ENCODE measurements at regions not wholly inside any gene's neighbourhood (a gene's known extent, or its start where the extent isn't known, plus 50 kb on each side); places are given as distances from the start of the nearest gene placed in this dataset.

DNA sequence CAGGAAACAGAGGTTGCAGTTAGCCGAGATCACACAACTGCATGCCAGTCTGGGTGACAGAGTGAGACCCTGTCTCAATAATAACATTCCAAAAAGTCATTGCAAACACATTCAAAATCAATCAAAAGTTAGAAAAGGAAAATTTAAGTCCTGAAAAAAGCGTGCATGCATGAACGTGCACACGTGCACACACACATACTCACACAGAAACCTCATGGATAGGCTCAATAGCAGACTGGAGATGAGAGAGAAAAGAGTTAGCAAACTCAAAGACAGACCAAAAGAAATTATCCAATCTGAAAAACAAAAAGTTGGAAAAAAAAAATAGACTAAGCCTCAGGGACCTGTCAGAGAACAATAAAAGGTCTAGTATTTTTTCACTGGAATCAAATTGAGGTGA is 1005.6 kb downstream of the TBC1D22A start:
- no peak overlapping the region for H3K23ac ChIP-seq (ENCODE audit: low read depth, low read length, poor library complexity)
- no peak overlapping the region for H4K8ac ChIP-seq (ENCODE audit: low read depth, low read length)
- no peak overlapping the region for H4K91ac ChIP-seq (ENCODE audit: low read depth, low read length, poor library complexity)
- no peak overlapping the region for H3K4ac ChIP-seq (ENCODE audit: low read length)
- no peak overlapping the region for H3K14ac ChIP-seq (ENCODE audit: low read length)
- no peak overlapping the region for H3K9ac ChIP-seq (ENCODE audit: low read depth, low read length, poor library complexity)
- H3K27me3 ChIP-seq (ENCODE audit: control insufficient read depth in 3 of 3, insufficient read depth in 3 of 3, low read depth in 1 of 3, low read length in 3 of 3) = no peaks in the 10 kb centered on the region
- no CpG with 5 or more reads among the region's 4 CpGs for WGBS, 2 donors (ENCODE audit: extremely low coverage in 2 of 2, insufficient read length in 2 of 2, insufficient replicate concordance in 1 of 2)
- H2BK15ac ChIP-seq (ENCODE audit: low read length) = no peak overlapping the region
- no peak overlapping the region for H3K4me3 ChIP-seq (ENCODE audit: low read length in 2 of 2)
- no peak overlapping the region for H3K4me2 ChIP-seq (ENCODE audit: insufficient read depth, low read length, poor library complexity, severe bottlenecking)
- no peaks in the 10 kb centered on the region for H3K4me1 ChIP-seq (ENCODE audit: control insufficient read depth in 2 of 2, insufficient read depth in 1 of 2, low read depth in 1 of 2, low read length in 2 of 2)
- peaks cover 0 to 2% of the 10 kb centered on the region in 2 donors for H3K36me3 ChIP-seq (replicated peaks in 1 of 2; ENCODE audit: control insufficient read depth in 2 of 2, insufficient read depth in 2 of 2, low read length in 2 of 2)
- no peak overlapping the region for H2AFZ ChIP-seq (ENCODE audit: low read length)
- H3K27ac ChIP-seq (replicated peaks; ENCODE audit: low read length) = no peak overlapping the region
- no peaks in the 10 kb centered on the region for H3K79me1 ChIP-seq (ENCODE audit: low read depth, low read length)
- H3K9me3 ChIP-seq (replicated peaks in 1 of 2; ENCODE audit: control insufficient read depth in 2 of 2, insufficient read depth in 1 of 2, low read depth in 1 of 2, low read length in 2 of 2) = peaks cover 0 to 4% of the 10 kb centered on the region in 2 donors
- H2BK12ac ChIP-seq (ENCODE audit: low read length) = no peak overlapping the region
- H2BK120ac ChIP-seq (ENCODE audit: low read depth, low read length) = no peak overlapping the region
- no peak overlapping the region for H2AK5ac ChIP-seq (ENCODE audit: low read depth, low read length)
- no peak for DNase-seq (ENCODE audit: low spot score)
- H2BK5ac ChIP-seq (ENCODE audit: low read length) = no peak overlapping the region
- H3K18ac ChIP-seq (ENCODE audit: low read length) = no peak overlapping the region

DNA sequence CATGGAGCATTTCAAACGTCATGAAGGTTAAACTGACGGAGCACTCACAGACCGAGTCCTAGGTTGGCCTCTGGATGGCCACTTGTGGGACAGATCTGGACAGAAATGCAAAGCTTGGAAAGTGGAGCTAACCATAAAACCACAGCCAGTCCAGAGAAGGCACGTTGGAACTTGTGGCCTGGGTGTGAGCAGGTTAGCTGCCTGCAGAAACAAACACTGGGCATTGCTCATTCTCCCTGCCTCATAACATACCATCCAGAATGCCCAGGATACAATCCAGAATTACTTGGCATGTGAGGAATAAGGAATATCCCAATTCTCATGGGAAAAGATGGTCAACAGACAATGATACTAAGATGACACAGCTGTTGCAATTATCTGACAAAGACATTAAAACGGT is 1005.0 kb downstream of the TBC1D22A start:
- Histone ChIP-seq H2BK12ac (ENCODE audit: low read length) (no peak overlapping the region), H3K14ac (ENCODE audit: low read length) (peak overlapping the region; percentile 89), H3K4me3 (ENCODE audit: low read length in 2 of 2) (no peak overlapping the region), H3K4me2 (ENCODE audit: insufficient read depth, low read length, poor library complexity, severe bottlenecking) (no peak overlapping the region), H2AK5ac (ENCODE audit: low read depth, low read length) (peak overlapping the region; percentile 75), H2AFZ (ENCODE audit: low read length) (no peak overlapping the region), H3K23ac (ENCODE audit: low read depth, low read length, poor library complexity) (no peak overlapping the region), H4K91ac (ENCODE audit: low read depth, low read length, poor library complexity) (no peak overlapping the region), H3K4me1 (ENCODE audit: control insufficient read depth in 2 of 2, insufficient read depth in 1 of 2, low read depth in 1 of 2, low read length in 2 of 2) (no peaks in the 10 kb centered on the region), H2BK5ac (ENCODE audit: low read length) (peak overlapping the region; percentile 13), H2BK15ac (ENCODE audit: low read length) (peak overlapping the region; percentile 85), H3K36me3 (replicated peaks in 1 of 2; ENCODE audit: control insufficient read depth in 2 of 2, insufficient read depth in 2 of 2, low read length in 2 of 2) (peaks cover 0 to 2% of the 10 kb centered on the region in 2 donors), H3K18ac (ENCODE audit: low read length) (peak overlapping the region; percentile 70), H4K8ac (ENCODE audit: low read depth, low read length) (no peak overlapping the region), H3K9ac (ENCODE audit: low read depth, low read length, poor library complexity) (no peak overlapping the region), H3K27ac (replicated peaks; ENCODE audit: low read length) (no peak overlapping the region), H3K4ac (ENCODE audit: low read length) (peak overlapping the region; percentile 66), H3K9me3 (replicated peaks in 1 of 2; ENCODE audit: control insufficient read depth in 2 of 2, insufficient read depth in 1 of 2, low read depth in 1 of 2, low read length in 2 of 2) (peaks cover 0 to 4% of the 10 kb centered on the region in 2 donors), H3K79me1 (ENCODE audit: low read depth, low read length) (no peaks in the 10 kb centered on the region), H3K27me3 (ENCODE audit: control insufficient read depth in 3 of 3, insufficient read depth in 3 of 3, low read depth in 1 of 3, low read length in 3 of 3) (no peaks in the 10 kb centered on the region), H2BK120ac (ENCODE audit: low read depth, low read length) (no peak overlapping the region)
- no CpG with 5 or more reads among the region's 5 CpGs for WGBS, 2 donors (ENCODE audit: extremely low coverage in 2 of 2, insufficient read length in 2 of 2, insufficient replicate concordance in 1 of 2)
- DNase-seq (ENCODE audit: low spot score) = no peak

DNA sequence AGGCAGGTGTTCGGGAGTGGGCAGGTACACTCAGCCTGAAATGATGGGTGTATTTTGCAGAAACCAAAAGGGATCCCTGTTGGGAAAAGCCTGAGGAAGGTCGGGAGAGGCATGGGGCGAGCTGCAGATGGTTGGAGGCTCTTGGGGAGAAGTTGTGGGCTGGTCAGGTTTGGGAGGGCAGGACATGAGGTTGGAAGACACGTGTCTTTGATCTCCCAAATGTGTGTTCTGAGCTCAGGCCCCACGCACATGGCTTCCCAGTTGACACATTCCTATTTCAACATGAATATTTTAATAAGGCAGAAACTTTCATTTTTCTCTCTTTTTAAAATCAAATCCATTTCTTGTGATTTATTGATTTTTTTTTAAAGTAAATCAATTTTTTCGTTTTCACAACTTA is 1003.3 kb downstream of the TBC1D22A start:
- H3K27ac ChIP-seq (replicated peaks; ENCODE audit: low read length) = no peak overlapping the region
- H2BK120ac ChIP-seq (ENCODE audit: low read depth, low read length) = no peak overlapping the region
- peaks cover 0 to 4% of the 10 kb centered on the region in 2 donors for H3K9me3 ChIP-seq (replicated peaks in 1 of 2; ENCODE audit: control insufficient read depth in 2 of 2, insufficient read depth in 1 of 2, low read depth in 1 of 2, low read length in 2 of 2)
- no peak overlapping the region for H2BK15ac ChIP-seq (ENCODE audit: low read length)
- no peak overlapping the region for H3K4ac ChIP-seq (ENCODE audit: low read length)
- H3K14ac ChIP-seq (ENCODE audit: low read length) = no peak overlapping the region
- no peak overlapping the region for H2AK5ac ChIP-seq (ENCODE audit: low read depth, low read length)
- no peak overlapping the region for H4K8ac ChIP-seq (ENCODE audit: low read depth, low read length)
- no peaks in the 10 kb centered on the region for H3K79me1 ChIP-seq (ENCODE audit: low read depth, low read length)
- H3K4me3 ChIP-seq (ENCODE audit: low read length in 2 of 2) = no peak overlapping the region
- no peak for DNase-seq (ENCODE audit: low spot score)
- H2AFZ ChIP-seq (ENCODE audit: low read length) = no peak overlapping the region
- WGBS, 2 donors (ENCODE audit: extremely low coverage in 2 of 2, insufficient read length in 2 of 2, insufficient replicate concordance in 1 of 2) = no CpG with 5 or more reads among the region's 6 CpGs
- H2BK12ac ChIP-seq (ENCODE audit: low read length) = no peak overlapping the region
- peaks cover 0 to 2% of the 10 kb centered on the region in 2 donors for H3K36me3 ChIP-seq (replicated peaks in 1 of 2; ENCODE audit: control insufficient read depth in 2 of 2, insufficient read depth in 2 of 2, low read length in 2 of 2)
- no peak overlapping the region for H3K18ac ChIP-seq (ENCODE audit: low read length)
- no peak overlapping the region for H3K4me2 ChIP-seq (ENCODE audit: insufficient read depth, low read length, poor library complexity, severe bottlenecking)
- H3K27me3 ChIP-seq (ENCODE audit: control insufficient read depth in 3 of 3, insufficient read depth in 3 of 3, low read depth in 1 of 3, low read length in 3 of 3) = no peaks in the 10 kb centered on the region
- H3K23ac ChIP-seq (ENCODE audit: low read depth, low read length, poor library complexity) = no peak overlapping the region
- no peak overlapping the region for H4K91ac ChIP-seq (ENCODE audit: low read depth, low read length, poor library complexity)
- H2BK5ac ChIP-seq (ENCODE audit: low read length) = no peak overlapping the region
- no peaks in the 10 kb centered on the region for H3K4me1 ChIP-seq (ENCODE audit: control insufficient read depth in 2 of 2, insufficient read depth in 1 of 2, low read depth in 1 of 2, low read length in 2 of 2)
- H3K9ac ChIP-seq (ENCODE audit: low read depth, low read length, poor library complexity) = no peak overlapping the region

DNA sequence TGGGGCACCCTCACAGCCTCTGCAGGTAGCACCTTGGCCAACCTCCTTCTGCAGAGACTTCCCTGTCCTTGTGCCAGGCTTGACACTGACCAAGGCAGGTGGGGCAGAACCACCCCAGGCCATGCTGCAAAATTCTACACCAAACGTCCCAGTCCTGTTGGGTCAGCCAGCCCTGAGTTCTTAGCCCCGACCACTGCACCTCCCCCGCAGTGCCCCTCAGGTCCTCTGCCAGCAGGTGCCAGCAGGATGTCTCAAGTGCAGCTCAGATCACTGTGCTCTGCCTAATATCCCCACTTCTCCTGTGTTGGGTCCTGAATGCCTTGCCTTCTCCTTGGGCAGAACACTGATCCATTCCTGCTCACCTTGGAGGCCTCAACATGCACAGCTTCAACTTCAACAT is 999.7 kb downstream of the TBC1D22A start:
- Histone ChIP-seq H2BK15ac (ENCODE audit: low read length) (no peak overlapping the region), H3K79me1 (ENCODE audit: low read depth, low read length) (no peaks in the 10 kb centered on the region), H3K27ac (replicated peaks; ENCODE audit: low read length) (no peak overlapping the region), H3K14ac (ENCODE audit: low read length) (no peak overlapping the region), H2BK5ac (ENCODE audit: low read length) (no peak overlapping the region), H3K27me3 (ENCODE audit: control insufficient read depth in 3 of 3, insufficient read depth in 3 of 3, low read depth in 1 of 3, low read length in 3 of 3) (no peaks in the 10 kb centered on the region), H2BK12ac (ENCODE audit: low read length) (no peak overlapping the region), H3K4me3 (ENCODE audit: low read length in 2 of 2) (no peak overlapping the region), H2BK120ac (ENCODE audit: low read depth, low read length) (no peak overlapping the region), H3K36me3 (replicated peaks in 1 of 2; ENCODE audit: control insufficient read depth in 2 of 2, insufficient read depth in 2 of 2, low read length in 2 of 2) (peaks cover 0 to 2% of the 10 kb centered on the region in 2 donors), H3K18ac (ENCODE audit: low read length) (no peak overlapping the region), H4K8ac (ENCODE audit: low read depth, low read length) (no peak overlapping the region), H3K9me3 (replicated peaks in 1 of 2; ENCODE audit: control insufficient read depth in 2 of 2, insufficient read depth in 1 of 2, low read depth in 1 of 2, low read length in 2 of 2) (peaks cover 0 to 3% of the 10 kb centered on the region in 2 donors), H4K91ac (ENCODE audit: low read depth, low read length, poor library complexity) (no peak overlapping the region), H3K4me2 (ENCODE audit: insufficient read depth, low read length, poor library complexity, severe bottlenecking) (no peak overlapping the region), H2AFZ (ENCODE audit: low read length) (no peak overlapping the region), H3K4me1 (ENCODE audit: control insufficient read depth in 2 of 2, insufficient read depth in 1 of 2, low read depth in 1 of 2, low read length in 2 of 2) (no peaks in the 10 kb centered on the region), H3K9ac (ENCODE audit: low read depth, low read length, poor library complexity) (no peak overlapping the region), H3K4ac (ENCODE audit: low read length) (no peak overlapping the region), H3K23ac (ENCODE audit: low read depth, low read length, poor library complexity) (no peak overlapping the region), H2AK5ac (ENCODE audit: low read depth, low read length) (no peak overlapping the region)
- WGBS, 2 donors (ENCODE audit: extremely low coverage in 2 of 2, insufficient read length in 2 of 2, insufficient replicate concordance in 1 of 2) = no CpG with 5 or more reads among the region's 3 CpGs
- DNase-seq (ENCODE audit: low spot score) = no peak
